HEK293 (cell line): ENCODE measurements at regions not wholly inside any gene's neighbourhood (a gene's known extent, or its start where the extent isn't known, plus 50 kb on each side); places are given as distances from the start of the nearest gene placed in this dataset.

ENCODE experiments used
- CTCF ChIA-PET: fragments of 350-600 bp; formaldehyde crosslinking; extraction: SDS; loops from one replicate; lab custom pipeline; 2021; ENCODE audit warnings: antibody characterized with exemption; lab: Yijun Ruan, JAX
- POLR2A ChIA-PET: fragments of 300-600 bp; formaldehyde crosslinking; extraction: SDS; loops from one replicate; lab custom pipeline; 2020; ENCODE audit warnings: antibody characterized with exemption, inconsistent platforms; lab: Yijun Ruan, JAX
- H3K27ac ChIP-seq: fragments of 200-500 bp; sonication (Bioruptor generic); 2 replicates; pipeline ENCODE4 v1.5.1; 2014; ENCODE audit warnings: low read depth, low read length, control low read depth, inconsistent platforms; ENCODE audit errors: extremely low read depth
- H3K36me3 ChIP-seq, 2 experiments: fragments of 200-500 bp in 1 of 2; sonication (Bioruptor generic) in 1 of 2; 1 replicate in 1 of 2; 2 replicates in 1 of 2; pipeline ENCODE4 v1.5.1; 2014 to 2017; ENCODE audit warnings: inconsistent platforms in 2 of 2, low read length in 2 of 2; ENCODE audit not compliant: control insufficient read depth in 2 of 2, insufficient read depth in 1 of 2
- H3K4me1 ChIP-seq: fragments of 200-500 bp; sonication (Bioruptor generic); 2 replicates; pipeline ENCODE4 v1.5.1; 2014; ENCODE audit warnings: mild to moderate bottlenecking, low read length, inconsistent platforms; ENCODE audit not compliant: control insufficient read depth, insufficient read depth
- H3K4me3 ChIP-seq: 2 replicates; pipeline ENCODE4 v1.5.1; 2011; ENCODE audit warnings: low read depth, mild to moderate bottlenecking, control low read depth, low read length, moderate library complexity
- H3K9me3 ChIP-seq: fragments of 200-500 bp; sonication (Bioruptor generic); 2 replicates; pipeline ENCODE4 v1.5.1; 2014; ENCODE audit warnings: low read depth, low read length, inconsistent platforms; ENCODE audit not compliant: control insufficient read depth, insufficient read depth
- FEZF1 ChIP-seq: fragments of 450-650 bp; formaldehyde crosslinking; IDR thresholded peaks from 2 replicates; pipeline ENCODE4 v1.5.1; 2016; ENCODE audit warnings: missing biosample characterization, missing genetic modification characterization
- KLF16 ChIP-seq: fragments of 450-650 bp; formaldehyde crosslinking; IDR thresholded peaks from 2 replicates; pipeline ENCODE4 v1.5.1; 2017; ENCODE audit warnings: missing biosample characterization, missing genetic modification characterization
- SP3 ChIP-seq: fragments of 450-650 bp; formaldehyde crosslinking; IDR thresholded peaks from 2 replicates; pipeline ENCODE4 v1.5.1; 2016; ENCODE audit warnings: missing biosample characterization, missing genetic modification characterization
- SP7 ChIP-seq: fragments of 450-650 bp; formaldehyde crosslinking; IDR thresholded peaks from 2 replicates; pipeline ENCODE4 v1.5.1; 2016; ENCODE audit warnings: missing biosample characterization, missing genetic modification characterization
- ZBTB10 ChIP-seq: fragments of 450-650 bp; formaldehyde crosslinking; IDR thresholded peaks from 2 replicates; pipeline ENCODE4 v1.5.1; 2016; ENCODE audit warnings: missing biosample characterization, missing genetic modification characterization
- ZBTB11 ChIP-seq: fragments of 450-650 bp; formaldehyde crosslinking; conservative IDR thresholded peaks from 2 replicates; pipeline ENCODE4 v1.5.1; 2016; ENCODE audit warnings: low read depth, missing biosample characterization, missing genetic modification characterization
- ZBTB17 ChIP-seq: fragments of 450-650 bp; formaldehyde crosslinking; IDR thresholded peaks from 2 replicates; pipeline ENCODE4 v1.5.1; 2016; ENCODE audit warnings: missing biosample characterization, missing genetic modification characterization
- ZBTB6 ChIP-seq: fragments of 450-650 bp; formaldehyde crosslinking; IDR thresholded peaks from 2 replicates; pipeline ENCODE4 v1.5.1; 2017; ENCODE audit warnings: missing biosample characterization, missing genetic modification characterization
- ZBTB8A ChIP-seq: fragments of 450-650 bp; formaldehyde crosslinking; IDR thresholded peaks from 2 replicates; pipeline ENCODE4 v1.5.1; 2016; ENCODE audit warnings: missing biosample characterization, missing genetic modification characterization
- ZFHX2 ChIP-seq: fragments of 450-650 bp; formaldehyde crosslinking; conservative IDR thresholded peaks from 2 replicates; pipeline ENCODE4 v1.5.1; 2016; ENCODE audit warnings: missing biosample characterization, missing genetic modification characterization
- ZNF138 ChIP-seq: fragments of 450-650 bp; formaldehyde crosslinking; IDR thresholded peaks from 2 replicates; pipeline ENCODE4 v1.5.1; 2016; ENCODE audit warnings: missing biosample characterization, missing genetic modification characterization, borderline replicate concordance
- ZNF157 ChIP-seq: fragments of 450-650 bp; formaldehyde crosslinking; IDR thresholded peaks from 2 replicates; pipeline ENCODE4 v1.5.1; 2016; ENCODE audit warnings: missing biosample characterization, missing genetic modification characterization
- ZNF175 ChIP-seq: fragments of 450-650 bp; formaldehyde crosslinking; IDR thresholded peaks from 2 replicates; pipeline ENCODE4 v1.5.1; 2016; ENCODE audit warnings: missing biosample characterization, missing genetic modification characterization
- ZNF350 ChIP-seq: fragments of 450-650 bp; formaldehyde crosslinking; IDR thresholded peaks from 2 replicates; pipeline ENCODE4 v1.5.0; 2017; ENCODE audit warnings: missing biosample characterization, mild to moderate bottlenecking, missing genetic modification characterization
- ZNF366 ChIP-seq: fragments of 450-650 bp; formaldehyde crosslinking; conservative IDR thresholded peaks from 2 replicates; pipeline ENCODE4 v1.5.1; 2016; ENCODE audit warnings: missing biosample characterization, missing genetic modification characterization
- ZNF398 ChIP-seq: fragments of 450-650 bp; formaldehyde crosslinking; IDR thresholded peaks from 2 replicates; pipeline ENCODE4 v1.5.1; 2017; ENCODE audit warnings: missing biosample characterization, missing genetic modification characterization
- ZNF416 ChIP-seq: fragments of 450-650 bp; formaldehyde crosslinking; IDR thresholded peaks from 2 replicates; pipeline ENCODE4 v1.5.1; 2016; ENCODE audit warnings: missing biosample characterization, missing genetic modification characterization
- ZNF549 ChIP-seq: fragments of 450-650 bp; IDR thresholded peaks from 2 replicates; pipeline ENCODE4 v1.5.1; 2018; ENCODE audit warnings: missing biosample characterization, missing genetic modification characterization, mild to moderate bottlenecking, inconsistent platforms, moderate library complexity
- ZNF558 ChIP-seq: fragments of 450-650 bp; formaldehyde crosslinking; IDR thresholded peaks from 2 replicates; pipeline ENCODE4 v1.5.1; 2016; ENCODE audit warnings: missing biosample characterization, missing genetic modification characterization
- ZNF600 ChIP-seq: fragments of 450-650 bp; formaldehyde crosslinking; IDR thresholded peaks from 2 replicates; pipeline ENCODE4 v1.5.1; 2016; ENCODE audit warnings: missing biosample characterization, missing genetic modification characterization
- ZNF664 ChIP-seq: fragments of 450-650 bp; formaldehyde crosslinking; IDR thresholded peaks from 2 replicates; pipeline ENCODE4 v1.5.1; 2016; ENCODE audit warnings: missing biosample characterization, missing genetic modification characterization
- ZNF707 ChIP-seq: fragments of 450-650 bp; formaldehyde crosslinking; IDR thresholded peaks from 2 replicates; pipeline ENCODE4 v1.5.1; 2016; ENCODE audit warnings: missing biosample characterization, missing genetic modification characterization
- ZNF76 ChIP-seq: fragments of 450-650 bp; formaldehyde crosslinking; IDR thresholded peaks from 2 replicates; pipeline ENCODE4; 2016; ENCODE audit warnings: low read depth, missing biosample characterization, missing genetic modification characterization, borderline replicate concordance
- ZSCAN16 ChIP-seq: fragments of 450-650 bp; formaldehyde crosslinking; IDR thresholded peaks from 2 replicates; pipeline ENCODE4 v1.5.1; 2016; ENCODE audit warnings: missing biosample characterization, missing genetic modification characterization
- ZXDB ChIP-seq: fragments of 450-650 bp; formaldehyde crosslinking; IDR thresholded peaks from 2 replicates; pipeline ENCODE4 v1.5.1; 2016; ENCODE audit warnings: missing biosample characterization, missing genetic modification characterization

DNA sequence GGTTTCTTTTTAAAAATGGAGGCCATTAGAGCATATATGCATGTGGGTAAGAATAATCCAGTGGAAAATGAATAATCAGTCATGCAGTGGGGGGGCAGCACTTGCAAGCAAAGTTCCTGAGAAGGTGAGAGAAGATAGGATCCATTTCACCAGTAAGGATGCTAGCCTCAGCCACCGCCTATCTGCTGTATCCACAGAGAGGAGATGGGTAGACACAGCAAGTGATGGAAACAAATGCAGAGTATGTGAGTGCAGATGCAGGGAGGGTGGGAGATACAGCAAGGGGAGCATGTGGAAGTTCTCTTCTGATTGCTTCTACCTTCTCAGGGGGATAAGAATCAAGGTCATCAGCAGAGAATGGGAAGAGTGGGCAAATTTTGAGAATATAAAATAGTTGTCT, 171.4 kb upstream of the PDE1C start (continued):
- TF ChIP-seq ZBTB6 (tag by site-specific recombination) (no peak), ZBTB17 (no peak), ZNF175 (tag by site-specific recombination) (no peak), ZNF398 (tag by site-specific recombination) (no peak), ZBTB10 (tag by site-specific recombination) (no peak), ZBTB8A (tag by site-specific recombination) (no peak), FEZF1 (tag by site-specific recombination) (no peak)
- TF ChIP-seq, all 188 proteins: peak for 0

- no peak for TF ChIP-seq ZSCAN16 (tag by site-specific recombination)
- no peak for TF ChIP-seq ZNF549 (tag by site-specific recombination)
- TF ChIP-seq ZXDB: no peak
- CTCF ChIA-PET: interaction anchor here (0.5 to 1.8 kb wide), 3 partner anchors 29 to 389 kb away, joined by 6 to 7 read pairs (median 7); no protein-coding TSS in a partner anchor
These were observed 169.6 kb upstream of the PDE1C start for GRCh38 chr7:32239764-32240163.

GRCh38 chr7:32228601-32229000, 158.4 kb upstream of the PDE1C start:
- no peaks in the 10 kb centered on the region for H3K36me3 ChIP-seq
- ChIA-PET CTCF (interaction anchor here (0.6 kb wide), 1 partner anchor 18 kb away, joined by 3 read pairs; no protein-coding TSS in a partner anchor), POLR2A (no interaction called here)
- H3K9me3 ChIP-seq: no peaks in the 10 kb centered on the region
- no peak overlapping the region for H3K4me3 ChIP-seq
- H3K27ac ChIP-seq: no peak overlapping the region
- H3K4me1 ChIP-seq: no peaks in the 10 kb centered on the region
- TF ChIP-seq ZFHX2: no peak
- no peak for TF ChIP-seq SP7 (tag by site-specific recombination)
- TF ChIP-seq ZNF350: no peak
- no peak for TF ChIP-seq ZNF366 (tag by site-specific recombination)
- no peak for TF ChIP-seq ZNF138
- TF ChIP-seq ZNF558: no peak
- TF ChIP-seq ZBTB11 (tag by site-specific recombination): no peak
- no peak for TF ChIP-seq ZNF707 (tag by site-specific recombination)
- TF ChIP-seq SP3 (tag by site-specific recombination): no peak
- TF ChIP-seq ZNF76 (tag by site-specific recombination): no peak
- TF ChIP-seq ZNF600 (tag by site-specific recombination): no peak
- TF ChIP-seq ZNF416 (tag by site-specific recombination): no peak
- TF ChIP-seq ZNF664 (tag by site-specific recombination): no peak
- TF ChIP-seq KLF16 (tag by site-specific recombination): no peak
- TF ChIP-seq ZNF157 (tag by site-specific recombination): no peak

More at GRCh38 chr7:32239764-32240163, 169.6 kb upstream of the PDE1C start:
- no peaks in the 10 kb centered on the region for H3K9me3 ChIP-seq
- POLR2A ChIA-PET: interaction anchor here (0.6 kb wide), 1 partner anchor 256 kb away, joined by 7 read pairs; no protein-coding TSS in a partner anchor
- no peak overlapping the region for H3K4me3 ChIP-seq
- no peak overlapping the region for H3K27ac ChIP-seq
- H3K4me1 ChIP-seq: no peaks in the 10 kb centered on the region
- H3K36me3 ChIP-seq: no peaks in the 10 kb centered on the region
